SH-SY5Y (cell line): ENCODE measurements at regions not wholly inside any gene's neighbourhood (a gene's known extent, or its start where the extent isn't known, plus 50 kb on each side); places are given as distances from the start of the nearest gene placed in this dataset.

Experiments
- GATA2 ChIP-seq: IDR thresholded peaks from 2 replicates; pipeline ENCODE4 v1.6.1; 2011; ENCODE audit warnings: mild to moderate bottlenecking, low read depth, low read length
- GATA3 ChIP-seq: IDR thresholded peaks from 2 replicates; pipeline ENCODE4 v1.6.1; 2011; ENCODE audit warnings: low read depth, mild to moderate bottlenecking, low read length, moderate library complexity

GRCh38 chr3:177817751-177818150, 620.5 kb upstream of the TBL1XR1 start:
- TF ChIP-seq GATA3 (no peak), GATA2 (no peak)
